ENCODE measurements at regions not wholly inside any gene's neighbourhood (a gene's known extent, or its start where the extent isn't known, plus 50 kb on each side); places are given as distances from the start of the nearest gene placed in this dataset.

DNA sequence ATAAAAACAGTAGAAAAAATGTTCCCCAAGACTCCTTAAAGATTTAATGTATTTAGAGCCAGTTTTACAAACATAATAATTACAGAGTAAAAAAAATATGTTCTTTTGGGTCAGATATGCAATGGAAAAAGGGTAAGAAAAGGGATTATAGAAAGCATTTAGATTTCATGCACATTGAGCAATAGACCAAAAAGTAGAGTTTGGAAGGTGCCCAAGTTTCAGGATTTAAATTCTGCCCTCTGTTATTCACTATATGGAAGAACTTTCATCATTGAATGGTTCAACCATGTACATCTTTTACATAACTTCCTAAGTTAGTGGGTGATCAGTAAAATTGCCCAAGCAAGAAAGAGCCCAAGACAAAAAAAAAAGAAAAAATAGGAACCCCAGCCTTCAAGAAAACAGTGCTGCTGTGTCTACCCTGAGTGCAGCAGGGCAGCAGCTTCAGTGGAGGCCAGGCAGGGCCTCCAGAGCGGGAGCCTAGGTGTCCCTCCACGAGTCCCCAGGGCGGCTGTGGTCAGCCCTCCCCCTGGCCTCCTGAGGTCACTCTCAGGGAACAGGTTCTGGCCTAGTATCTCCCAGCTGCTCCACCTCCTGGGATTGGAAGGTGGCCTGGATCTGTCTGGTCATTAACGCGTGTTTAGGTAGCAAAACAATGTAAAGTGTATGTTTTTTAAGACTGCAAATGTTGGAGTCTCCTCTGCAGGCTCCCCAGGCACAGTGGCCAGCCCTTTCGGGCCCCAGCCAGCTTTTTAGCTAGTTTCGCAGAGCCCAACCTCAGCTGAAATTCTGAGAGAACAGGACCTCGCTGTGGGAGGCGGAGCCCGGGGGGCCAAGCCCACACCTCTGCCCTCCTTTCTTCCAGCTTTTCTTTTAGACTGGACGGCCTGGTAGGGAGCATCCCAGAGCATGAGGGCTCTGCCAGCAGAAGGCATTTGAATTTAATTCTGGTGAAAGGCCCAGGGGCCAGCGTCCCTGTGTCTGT lies 77.3 kb downstream of the TEX51 start:
- TF ChIP-seq, protein P1, sequence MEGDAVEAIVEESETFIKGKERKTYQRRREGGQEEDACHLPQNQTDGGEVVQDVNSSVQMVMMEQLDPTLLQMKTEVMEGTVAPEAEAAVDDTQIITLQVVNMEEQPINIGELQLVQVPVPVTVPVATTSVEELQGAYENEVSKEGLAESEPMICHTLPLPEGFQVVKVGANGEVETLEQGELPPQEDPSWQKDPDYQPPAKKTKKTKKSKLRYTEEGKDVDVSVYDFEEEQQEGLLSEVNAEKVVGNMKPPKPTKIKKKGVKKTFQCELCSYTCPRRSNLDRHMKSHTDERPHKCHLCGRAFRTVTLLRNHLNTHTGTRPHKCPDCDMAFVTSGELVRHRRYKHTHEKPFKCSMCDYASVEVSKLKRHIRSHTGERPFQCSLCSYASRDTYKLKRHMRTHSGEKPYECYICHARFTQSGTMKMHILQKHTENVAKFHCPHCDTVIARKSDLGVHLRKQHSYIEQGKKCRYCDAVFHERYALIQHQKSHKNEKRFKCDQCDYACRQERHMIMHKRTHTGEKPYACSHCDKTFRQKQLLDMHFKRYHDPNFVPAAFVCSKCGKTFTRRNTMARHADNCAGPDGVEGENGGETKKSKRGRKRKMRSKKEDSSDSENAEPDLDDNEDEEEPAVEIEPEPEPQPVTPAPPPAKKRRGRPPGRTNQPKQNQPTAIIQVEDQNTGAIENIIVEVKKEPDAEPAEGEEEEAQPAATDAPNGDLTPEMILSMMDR (IDR thresholded peaks at IDR 0.05; ENCODE audit: poor library complexity, severe bottlenecking): no peak
- TF ChIP-seq SMC3 (conservative IDR thresholded peaks at IDR 0.05; ENCODE audit: poor library complexity) (no peak), EP300 (conservative IDR thresholded peaks at IDR 0.05; ENCODE audit: poor library complexity, severe bottlenecking) (no peak), TAF1 (IDR thresholded peaks at IDR 0.05; ENCODE audit: low read depth) (no peak), POLR2AphosphoS5 (IDR thresholded peaks at IDR 0.05) (no peak), EZH2 (IDR thresholded peaks at IDR 0.05; ENCODE audit: borderline replicate concordance, insufficient read depth, low read length, poor library complexity, severe bottlenecking) (no peak)
- TF ChIP-seq, protein P2, sequence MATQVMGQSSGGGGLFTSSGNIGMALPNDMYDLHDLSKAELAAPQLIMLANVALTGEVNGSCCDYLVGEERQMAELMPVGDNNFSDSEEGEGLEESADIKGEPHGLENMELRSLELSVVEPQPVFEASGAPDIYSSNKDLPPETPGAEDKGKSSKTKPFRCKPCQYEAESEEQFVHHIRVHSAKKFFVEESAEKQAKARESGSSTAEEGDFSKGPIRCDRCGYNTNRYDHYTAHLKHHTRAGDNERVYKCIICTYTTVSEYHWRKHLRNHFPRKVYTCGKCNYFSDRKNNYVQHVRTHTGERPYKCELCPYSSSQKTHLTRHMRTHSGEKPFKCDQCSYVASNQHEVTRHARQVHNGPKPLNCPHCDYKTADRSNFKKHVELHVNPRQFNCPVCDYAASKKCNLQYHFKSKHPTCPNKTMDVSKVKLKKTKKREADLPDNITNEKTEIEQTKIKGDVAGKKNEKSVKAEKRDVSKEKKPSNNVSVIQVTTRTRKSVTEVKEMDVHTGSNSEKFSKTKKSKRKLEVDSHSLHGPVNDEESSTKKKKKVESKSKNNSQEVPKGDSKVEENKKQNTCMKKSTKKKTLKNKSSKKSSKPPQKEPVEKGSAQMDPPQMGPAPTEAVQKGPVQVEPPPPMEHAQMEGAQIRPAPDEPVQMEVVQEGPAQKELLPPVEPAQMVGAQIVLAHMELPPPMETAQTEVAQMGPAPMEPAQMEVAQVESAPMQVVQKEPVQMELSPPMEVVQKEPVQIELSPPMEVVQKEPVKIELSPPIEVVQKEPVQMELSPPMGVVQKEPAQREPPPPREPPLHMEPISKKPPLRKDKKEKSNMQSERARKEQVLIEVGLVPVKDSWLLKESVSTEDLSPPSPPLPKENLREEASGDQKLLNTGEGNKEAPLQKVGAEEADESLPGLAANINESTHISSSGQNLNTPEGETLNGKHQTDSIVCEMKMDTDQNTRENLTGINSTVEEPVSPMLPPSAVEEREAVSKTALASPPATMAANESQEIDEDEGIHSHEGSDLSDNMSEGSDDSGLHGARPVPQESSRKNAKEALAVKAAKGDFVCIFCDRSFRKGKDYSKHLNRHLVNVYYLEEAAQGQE (IDR thresholded peaks at IDR 0.05; ENCODE audit: borderline replicate concordance): no peak

Data from neural cell (in vitro differentiated cells).